K562 (cell line): ENCODE measurements at regions not wholly inside any gene's neighbourhood (a gene's known extent, or its start where the extent isn't known, plus 50 kb on each side); places are given as distances from the start of the nearest gene placed in this dataset.

Experiments
- CTCF ChIP-seq, 3 experiments: IDR thresholded peaks in 2 of 3; conservative IDR thresholded peaks in 1 of 3; 2 replicates each; pipeline ENCODE4 v1.5.1; 2011 to 2012; ENCODE audit warnings: low read length in 3 of 3, mild to moderate bottlenecking in 3 of 3, control low read depth in 2 of 3, improper control_type of control experiment in 1 of 3, inconsistent platforms in 1 of 3, low read depth in 1 of 3, mixed read lengths in 1 of 3, moderate library complexity in 1 of 3; ENCODE audit not compliant: insufficient read depth in 2 of 3
- EZH2 ChIP-seq: IDR thresholded peaks from 2 replicates; pipeline ENCODE4 v1.6.1; 2012; ENCODE audit warnings: low read depth, mild to moderate bottlenecking, inconsistent platforms, low read length, borderline replicate concordance
- MTA2 ChIP-seq: fragments of 450-650 bp; IDR thresholded peaks from 2 replicates; pipeline ENCODE4 v1.6.1; 2016; ENCODE audit warnings: low read depth
- POLR3A ChIP-seq: IDR thresholded peaks from 2 replicates; pipeline ENCODE4 v1.6.1; 2011; ENCODE audit warnings: borderline replicate concordance, mild to moderate bottlenecking, moderate library complexity; ENCODE audit not compliant: insufficient read length, insufficient read depth; ENCODE audit errors: extremely low read depth
- SP2 ChIP-seq: IDR thresholded peaks from 2 replicates; pipeline ENCODE4 v1.6.1; 2011; ENCODE audit warnings: mild to moderate bottlenecking, low read depth, low read length, moderate library complexity; ENCODE audit not compliant: poor library complexity, severe bottlenecking; ENCODE audit errors: extremely low read depth
- ZFX ChIP-seq: sonication (generic); formaldehyde crosslinking; IDR thresholded peaks from 2 replicates; pipeline ENCODE4 v1.8.0; 2022; ENCODE audit warnings: mild to moderate bottlenecking, missing genetic modification reagents, moderate library complexity
- ZNF639 ChIP-seq, 2 experiments: fragments of 200-800 bp in 1 of 2; sonication (Bioruptor generic) in 1 of 2; sonication (generic) in 1 of 2; formaldehyde crosslinking in 1 of 2; IDR thresholded peaks in 1 of 2; conservative IDR thresholded peaks in 1 of 2; 2 replicates each; pipeline versions ENCODE4 v1.5.0 to v1.6.1; 2016 to 2020; ENCODE audit warnings: missing compliant biosample characterization in 1 of 2, missing genetic modification characterization in 1 of 2, missing genetic modification reagents in 1 of 2

GRCh38 chr5:161023551-161023950 lies 171.5 kb upstream of the ATP10B start:
- TF ChIP-seq POLR3A (no peak), MTA2 (no peak), ZFX (no peak), ZNF639 (CRISPR knock-in tag; conservative IDR thresholded peaks at IDR 0.05 in 1 of 2, IDR thresholded peaks at IDR 0.05 in 1 of 2) (no peak), EZH2 (no peak), SP2 (no peak), CTCF (IDR thresholded peaks at IDR 0.05 in 2 of 3, conservative IDR thresholded peaks at IDR 0.05 in 1 of 3; ENCODE audit: insufficient read depth in 2 of 3, low read depth in 1 of 3, low read length in 3 of 3) (no peak)
